ENCODE measurements at regions not wholly inside any gene's neighbourhood (a gene's known extent, or its start where the extent isn't known, plus 50 kb on each side); places are given as distances from the start of the nearest gene placed in this dataset.

DNA sequence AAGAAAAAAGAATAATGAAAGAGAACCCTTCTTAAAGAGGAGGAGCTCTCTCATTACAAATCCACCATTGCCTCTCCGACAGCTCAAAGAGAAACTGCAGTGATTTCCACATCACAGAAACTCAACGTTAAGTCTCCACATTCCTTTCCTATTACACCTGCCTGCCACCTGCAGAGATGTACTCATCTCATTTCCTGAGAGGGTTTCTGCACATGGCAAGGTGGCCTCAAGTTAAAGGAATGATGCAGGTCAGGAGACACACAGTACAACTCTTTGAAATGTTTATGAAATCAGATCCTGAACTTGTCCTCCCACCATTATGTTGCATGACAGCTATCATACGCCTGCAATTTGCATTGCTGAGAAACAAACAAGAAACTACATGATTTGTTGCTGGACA, 458.4 kb upstream of the ADAMTS9 start:
- TF ChIP-seq CTCF (IDR thresholded peaks at IDR 0.05; ENCODE audit: insufficient read depth, low read length) = no peak
- TF ChIP-seq, protein P1, sequence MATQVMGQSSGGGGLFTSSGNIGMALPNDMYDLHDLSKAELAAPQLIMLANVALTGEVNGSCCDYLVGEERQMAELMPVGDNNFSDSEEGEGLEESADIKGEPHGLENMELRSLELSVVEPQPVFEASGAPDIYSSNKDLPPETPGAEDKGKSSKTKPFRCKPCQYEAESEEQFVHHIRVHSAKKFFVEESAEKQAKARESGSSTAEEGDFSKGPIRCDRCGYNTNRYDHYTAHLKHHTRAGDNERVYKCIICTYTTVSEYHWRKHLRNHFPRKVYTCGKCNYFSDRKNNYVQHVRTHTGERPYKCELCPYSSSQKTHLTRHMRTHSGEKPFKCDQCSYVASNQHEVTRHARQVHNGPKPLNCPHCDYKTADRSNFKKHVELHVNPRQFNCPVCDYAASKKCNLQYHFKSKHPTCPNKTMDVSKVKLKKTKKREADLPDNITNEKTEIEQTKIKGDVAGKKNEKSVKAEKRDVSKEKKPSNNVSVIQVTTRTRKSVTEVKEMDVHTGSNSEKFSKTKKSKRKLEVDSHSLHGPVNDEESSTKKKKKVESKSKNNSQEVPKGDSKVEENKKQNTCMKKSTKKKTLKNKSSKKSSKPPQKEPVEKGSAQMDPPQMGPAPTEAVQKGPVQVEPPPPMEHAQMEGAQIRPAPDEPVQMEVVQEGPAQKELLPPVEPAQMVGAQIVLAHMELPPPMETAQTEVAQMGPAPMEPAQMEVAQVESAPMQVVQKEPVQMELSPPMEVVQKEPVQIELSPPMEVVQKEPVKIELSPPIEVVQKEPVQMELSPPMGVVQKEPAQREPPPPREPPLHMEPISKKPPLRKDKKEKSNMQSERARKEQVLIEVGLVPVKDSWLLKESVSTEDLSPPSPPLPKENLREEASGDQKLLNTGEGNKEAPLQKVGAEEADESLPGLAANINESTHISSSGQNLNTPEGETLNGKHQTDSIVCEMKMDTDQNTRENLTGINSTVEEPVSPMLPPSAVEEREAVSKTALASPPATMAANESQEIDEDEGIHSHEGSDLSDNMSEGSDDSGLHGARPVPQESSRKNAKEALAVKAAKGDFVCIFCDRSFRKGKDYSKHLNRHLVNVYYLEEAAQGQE (IDR thresholded peaks at IDR 0.05; ENCODE audit: insufficient replicate concordance, low read depth) = no peak
- no peak for TF ChIP-seq POLR2AphosphoS5 (IDR thresholded peaks at IDR 0.05; ENCODE audit: low read depth)

Measured in HL-60 (cell line).